Upper lobe of left lung (tissue), 4 donors: ENCODE measurements at regions not wholly inside any gene's neighbourhood (a gene's known extent, or its start where the extent isn't known, plus 50 kb on each side); places are given as distances from the start of the nearest gene placed in this dataset.

Source experiments
- CTCF ChIP-seq, 6 experiments: fragments of 450-650 bp in 4 of 6; fragments of 200-600 bp in 2 of 6; sonication (generic) in 2 of 6; IDR thresholded peaks; one replicate each; pipeline ENCODE4 v1.5.1; 2016 to 2019; ENCODE audit warnings: antibody characterized with exemption in 6 of 6
- POLR2A ChIP-seq, 4 donors: fragments of 450-650 bp; IDR thresholded peaks; one replicate each; pipeline ENCODE4 v1.5.1; 2016 to 2017; ENCODE audit warnings: antibody characterized with exemption in 4 of 4, mild to moderate bottlenecking in 2 of 4
- POLR2AphosphoS5 ChIP-seq, 2 donors: sonication (generic); formaldehyde crosslinking; IDR thresholded peaks; one replicate each; pipeline ENCODE4 v1.5.1; 2017; ENCODE audit warnings: antibody characterized with exemption in 2 of 2

GRCh38 chr12:94082690-94083089, 65.7 kb upstream of the PLXNC1 start:
- TF ChIP-seq POLR2A (IDR thresholded peaks at IDR 0.05): no peak
- TF ChIP-seq CTCF (IDR thresholded peaks at IDR 0.05): no peak
- TF ChIP-seq POLR2AphosphoS5 (IDR thresholded peaks at IDR 0.05): no peak
